H1 (cell line): ENCODE measurements at regions not wholly inside any gene's neighbourhood (a gene's known extent, or its start where the extent isn't known, plus 50 kb on each side); places are given as distances from the start of the nearest gene placed in this dataset.

Experiments used
- CBX8 ChIP-seq: fragments of 300-800, 300-1000 bp; sonication (generic); IDR thresholded peaks from 2 replicates; pipeline ENCODE4 v1.7.1; 2016; ENCODE audit warnings: low read depth, low read length, borderline replicate concordance
- RAD21 ChIP-seq, 2 experiments: IDR thresholded peaks in 1 of 2; conservative IDR thresholded peaks in 1 of 2; 2 replicates each; pipeline ENCODE4 v1.6.1; 2011; ENCODE audit warnings: low read depth in 2 of 2, low read length in 2 of 2, improper control_type of control experiment in 1 of 2, inconsistent platforms in 1 of 2, mild to moderate bottlenecking in 1 of 2, moderate library complexity in 1 of 2
- RNF2 ChIP-seq: fragments of 200-900, 300-1000 bp; sonication (generic); IDR thresholded peaks from 2 replicates; pipeline ENCODE4 v1.7.1; 2016; ENCODE audit warnings: borderline replicate concordance, low read depth, mild to moderate bottlenecking, antibody characterized with exemption, low read length; ENCODE audit not compliant: poor library complexity, severe bottlenecking; ENCODE audit errors: missing control alignments

- TF ChIP-seq CBX8 (no peak), RAD21 (IDR thresholded peaks at IDR 0.05 in 1 of 2, conservative IDR thresholded peaks at IDR 0.05 in 1 of 2; ENCODE audit: low read depth in 2 of 2, low read length in 2 of 2) (no peak), RNF2 (no peak)
Observed at GRCh38 chr6:168873278-168874190, 380.1 kb downstream of the THBS2 start (continued).
